GM23338 (cell line): ENCODE measurements at regions not wholly inside any gene's neighbourhood (a gene's known extent, or its start where the extent isn't known, plus 50 kb on each side); places are given as distances from the start of the nearest gene placed in this dataset.

Experiments
- ATAC-seq: fragments of 200-7000 bp; cut with Tn5 transposase; 3 replicates; pipeline ENCODE4 v1.9.1; 2020
- DNase-seq: peaks from one replicate; pipeline ENCODE4 v3.0.0-alpha.2; 2015; ENCODE audit warnings: low spot score
- H2AFZ ChIP-seq: fragments of 200-600 bp; sonication (generic); 2 replicates; pipeline ENCODE4 v1.8.0; 2016; ENCODE audit warnings: antibody characterized with exemption, mild to moderate bottlenecking, moderate library complexity
- H3F3A ChIP-seq: fragments of 200-600 bp; sonication (generic); replicated peaks from 2 replicates; pipeline ENCODE4 v1.8.0; 2017; ENCODE audit warnings: antibody characterized with exemption, mixed run types, low read depth
- H3K27ac ChIP-seq: fragments of 200-600 bp; sonication (generic); 2 replicates; pipeline ENCODE4 v1.6.1; 2016; ENCODE audit warnings: low read depth
- H3K27me3 ChIP-seq: fragments of 200-600 bp; sonication (generic); 2 replicates; pipeline ENCODE4 v1.8.0; 2016; ENCODE audit warnings: mild to moderate bottlenecking, mixed run types, moderate library complexity; ENCODE audit not compliant: insufficient read depth
- H3K36me3 ChIP-seq: fragments of 200-600 bp; sonication (generic); 2 replicates; pipeline ENCODE4 v1.8.0; 2016; ENCODE audit warnings: mild to moderate bottlenecking; ENCODE audit not compliant: insufficient read depth
- H3K4me1 ChIP-seq: fragments of 200-600 bp; sonication (generic); 2 replicates; pipeline ENCODE4 v1.8.0; 2016; ENCODE audit warnings: mild to moderate bottlenecking, moderate library complexity; ENCODE audit not compliant: insufficient read depth
- H3K4me2 ChIP-seq: fragments of 200-600 bp; sonication (generic); 2 replicates; pipeline ENCODE4 v1.7.1; 2017; ENCODE audit warnings: mixed run types
- H3K4me3 ChIP-seq: fragments of 200-600 bp; sonication (generic); 2 replicates; pipeline ENCODE4 v1.6.1; 2016; ENCODE audit warnings: mixed run types
- H3K79me2 ChIP-seq: fragments of 200-600 bp; sonication (generic); replicated peaks from 2 replicates; pipeline ENCODE4 v1.8.0; 2017; ENCODE audit warnings: mild to moderate bottlenecking; ENCODE audit not compliant: insufficient read depth
- H3K9me2 ChIP-seq: fragments of 200-600 bp; sonication (generic); 2 replicates; pipeline ENCODE4 v1.8.0; 2017; ENCODE audit not compliant: insufficient read depth
- H4K20me1 ChIP-seq: fragments of 200-600 bp; sonication (generic); replicated peaks from 2 replicates; pipeline ENCODE4 v1.8.0; 2017; ENCODE audit warnings: mild to moderate bottlenecking; ENCODE audit not compliant: insufficient read depth
- H3K27ac Mint-ChIP-seq: 2 replicates; pipeline ENCODE4 v1.8.0; 2020; ENCODE audit warnings: inconsistent platforms, mild to moderate bottlenecking, moderate library complexity, mixed read lengths
- H3K27me3 Mint-ChIP-seq: 3 replicates; pipeline ENCODE4 v1.8.0; 2022; ENCODE audit warnings: low read depth, mild to moderate bottlenecking, moderate library complexity, mixed read lengths, inconsistent platforms; ENCODE audit not compliant: insufficient read depth, poor library complexity
- H3K36me3 Mint-ChIP-seq: 3 replicates; pipeline ENCODE4 v1.8.0; 2021; ENCODE audit warnings: low read depth, mild to moderate bottlenecking, inconsistent platforms, moderate library complexity, mixed read lengths
- H3K4me1 Mint-ChIP-seq: 3 replicates; pipeline ENCODE4 v1.8.0; 2020; ENCODE audit warnings: mild to moderate bottlenecking, inconsistent platforms, mixed read lengths
- H3K4me3 Mint-ChIP-seq: 3 replicates; pipeline ENCODE4 v1.8.0; 2021; ENCODE audit warnings: moderate library complexity, mild to moderate bottlenecking, inconsistent platforms, mixed read lengths
- H3K9me3 Mint-ChIP-seq: 3 replicates; pipeline ENCODE4 v1.8.0; 2020; ENCODE audit warnings: moderate library complexity, mild to moderate bottlenecking, inconsistent platforms, mixed read lengths
- CREB1 ChIP-seq: fragments of 250-450 bp; sonication (Bioruptor Pico); IDR thresholded peaks from 2 replicates; pipeline ENCODE4 v1.5.0; 2020; ENCODE audit warnings: low read depth, mild to moderate bottlenecking, moderate library complexity
- EZH2 ChIP-seq: fragments of 200-600 bp; sonication (generic); IDR thresholded peaks from one replicate; pipeline ENCODE4 v1.8.0; 2017; ENCODE audit warnings: antibody characterized with exemption, mild to moderate bottlenecking, low read depth; ENCODE audit not compliant: unreplicated experiment
- EZH2phosphoT487 ChIP-seq: fragments of 200-600 bp; sonication (generic); IDR thresholded peaks from one replicate; pipeline ENCODE4 v1.8.1; 2018; ENCODE audit warnings: antibody characterized with exemption; ENCODE audit not compliant: unreplicated experiment
- JUNB ChIP-seq: IDR thresholded peaks from one replicate; pipeline ENCODE4 v1.6.1; 2016; ENCODE audit warnings: antibody characterized with exemption; ENCODE audit not compliant: unreplicated experiment
- NANOG ChIP-seq: IDR thresholded peaks from 2 replicates; pipeline ENCODE4 v1.6.1; 2016; ENCODE audit warnings: antibody characterized with exemption, borderline replicate concordance
- POLR2AphosphoS5 ChIP-seq: IDR thresholded peaks from 2 replicates; pipeline ENCODE4 v1.6.1; 2016; ENCODE audit warnings: antibody characterized with exemption, low read depth
- STAT1 ChIP-seq: IDR thresholded peaks from one replicate; pipeline ENCODE4 v1.6.1; 2016; ENCODE audit warnings: antibody characterized with exemption; ENCODE audit not compliant: unreplicated experiment
- ZNF114 ChIP-seq: fragments of 250-450 bp; sonication (Bioruptor Pico); IDR thresholded peaks from 2 replicates; pipeline ENCODE4 v1.5.0; 2020; ENCODE audit warnings: mild to moderate bottlenecking, moderate library complexity
- TF ChIP-seq, protein P1 (sequence below), 2 experiments: fragments of 200-600 bp in 1 of 2; sonication (generic) in 1 of 2; conservative IDR thresholded peaks; 2 replicates each; pipeline versions ENCODE4 v1.5.1 to v1.6.1; 2016 to 2017; ENCODE audit warnings: antibody characterized with exemption in 2 of 2, low read depth in 2 of 2, mild to moderate bottlenecking in 2 of 2, moderate library complexity in 1 of 2
- TF ChIP-seq, protein P2 (sequence below): IDR thresholded peaks from 2 replicates; pipeline ENCODE4 v1.6.1; 2016; ENCODE audit warnings: antibody characterized with exemption
- TF ChIP-seq, protein P3 (sequence below): fragments of 250-450 bp; sonication (Bioruptor Pico); IDR thresholded peaks from 2 replicates; pipeline ENCODE4 v1.5.0; 2020; ENCODE audit warnings: mild to moderate bottlenecking, moderate library complexity

DNA sequence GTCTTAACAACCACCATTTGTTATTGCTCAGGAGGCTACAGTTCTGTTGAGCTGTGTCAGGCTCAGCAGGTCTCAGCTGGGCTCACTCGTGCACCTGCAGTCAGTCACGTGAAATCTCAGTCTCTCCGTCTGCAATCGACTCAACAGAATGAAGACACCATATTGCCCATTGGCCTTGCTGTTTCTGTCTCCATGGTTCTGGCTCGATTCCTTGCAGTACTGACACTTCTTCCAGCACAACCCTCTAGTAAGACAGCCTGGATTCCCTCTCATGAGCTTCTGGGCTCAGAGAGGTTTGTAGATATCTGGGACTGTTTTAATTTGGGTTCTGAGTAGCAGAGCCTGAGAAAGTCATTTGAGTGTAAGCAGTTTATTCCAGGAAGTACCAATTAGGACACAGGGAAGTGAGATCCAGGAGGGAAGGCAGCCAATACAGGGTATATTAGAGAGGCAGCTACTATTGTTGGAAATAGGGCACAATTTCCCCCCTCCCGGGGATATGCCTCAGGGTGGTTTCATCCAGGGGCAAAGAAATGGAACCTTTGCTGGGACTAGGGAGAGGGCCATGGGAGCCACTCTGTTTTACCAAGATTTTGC lies 87.4 kb upstream of the RALGAPA2 start:
- Mint-ChIP-seq H3K27me3 (no peaks in the 10 kb centered on the region), H3K4me3 (no peak overlapping the region), H3K4me1 (no peaks in the 10 kb centered on the region), H3K9me3 (0 out of 3 replicates have a peak, but pooled peaks cover 7% of the 10 kb centered on the region), H3K36me3 (no peaks in the 10 kb centered on the region), H3K27ac (no peak overlapping the region)
- H3K27ac ChIP-seq: no peak overlapping the region
- no peaks in the 10 kb centered on the region for H4K20me1 ChIP-seq
- H3K4me2 ChIP-seq: no peak overlapping the region
- TF ChIP-seq, protein P1, sequence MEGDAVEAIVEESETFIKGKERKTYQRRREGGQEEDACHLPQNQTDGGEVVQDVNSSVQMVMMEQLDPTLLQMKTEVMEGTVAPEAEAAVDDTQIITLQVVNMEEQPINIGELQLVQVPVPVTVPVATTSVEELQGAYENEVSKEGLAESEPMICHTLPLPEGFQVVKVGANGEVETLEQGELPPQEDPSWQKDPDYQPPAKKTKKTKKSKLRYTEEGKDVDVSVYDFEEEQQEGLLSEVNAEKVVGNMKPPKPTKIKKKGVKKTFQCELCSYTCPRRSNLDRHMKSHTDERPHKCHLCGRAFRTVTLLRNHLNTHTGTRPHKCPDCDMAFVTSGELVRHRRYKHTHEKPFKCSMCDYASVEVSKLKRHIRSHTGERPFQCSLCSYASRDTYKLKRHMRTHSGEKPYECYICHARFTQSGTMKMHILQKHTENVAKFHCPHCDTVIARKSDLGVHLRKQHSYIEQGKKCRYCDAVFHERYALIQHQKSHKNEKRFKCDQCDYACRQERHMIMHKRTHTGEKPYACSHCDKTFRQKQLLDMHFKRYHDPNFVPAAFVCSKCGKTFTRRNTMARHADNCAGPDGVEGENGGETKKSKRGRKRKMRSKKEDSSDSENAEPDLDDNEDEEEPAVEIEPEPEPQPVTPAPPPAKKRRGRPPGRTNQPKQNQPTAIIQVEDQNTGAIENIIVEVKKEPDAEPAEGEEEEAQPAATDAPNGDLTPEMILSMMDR (conservative IDR thresholded peaks at IDR 0.05; ENCODE audit: low read depth in 2 of 2): no peak
- TF ChIP-seq, protein P2, sequence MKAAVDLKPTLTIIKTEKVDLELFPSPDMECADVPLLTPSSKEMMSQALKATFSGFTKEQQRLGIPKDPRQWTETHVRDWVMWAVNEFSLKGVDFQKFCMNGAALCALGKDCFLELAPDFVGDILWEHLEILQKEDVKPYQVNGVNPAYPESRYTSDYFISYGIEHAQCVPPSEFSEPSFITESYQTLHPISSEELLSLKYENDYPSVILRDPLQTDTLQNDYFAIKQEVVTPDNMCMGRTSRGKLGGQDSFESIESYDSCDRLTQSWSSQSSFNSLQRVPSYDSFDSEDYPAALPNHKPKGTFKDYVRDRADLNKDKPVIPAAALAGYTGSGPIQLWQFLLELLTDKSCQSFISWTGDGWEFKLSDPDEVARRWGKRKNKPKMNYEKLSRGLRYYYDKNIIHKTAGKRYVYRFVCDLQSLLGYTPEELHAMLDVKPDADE: no peak
- no peak for TF ChIP-seq JUNB
- no peak for TF ChIP-seq STAT1
- TF ChIP-seq EZH2phosphoT487: no peak
- no peak for TF ChIP-seq NANOG
- TF ChIP-seq EZH2: no peak
- no peak for TF ChIP-seq ZNF114 (CRISPR knock-in tag)
- no peak overlapping the region for H2AFZ ChIP-seq
- H3K27me3 ChIP-seq: no peaks in the 10 kb centered on the region
- ATAC-seq (no peak), DNase-seq (no peak)
- no peaks in the 10 kb centered on the region for H3K36me3 ChIP-seq
- no peaks in the 10 kb centered on the region; the same call in 1 of the 2 replicates for H3K9me2 ChIP-seq
- H3K4me3 ChIP-seq: no peak overlapping the region
- H3F3A ChIP-seq: no peaks in the 10 kb centered on the region
- H3K4me1 ChIP-seq: no peaks in the 10 kb centered on the region
- no peaks in the 10 kb centered on the region for H3K79me2 ChIP-seq

DNA sequence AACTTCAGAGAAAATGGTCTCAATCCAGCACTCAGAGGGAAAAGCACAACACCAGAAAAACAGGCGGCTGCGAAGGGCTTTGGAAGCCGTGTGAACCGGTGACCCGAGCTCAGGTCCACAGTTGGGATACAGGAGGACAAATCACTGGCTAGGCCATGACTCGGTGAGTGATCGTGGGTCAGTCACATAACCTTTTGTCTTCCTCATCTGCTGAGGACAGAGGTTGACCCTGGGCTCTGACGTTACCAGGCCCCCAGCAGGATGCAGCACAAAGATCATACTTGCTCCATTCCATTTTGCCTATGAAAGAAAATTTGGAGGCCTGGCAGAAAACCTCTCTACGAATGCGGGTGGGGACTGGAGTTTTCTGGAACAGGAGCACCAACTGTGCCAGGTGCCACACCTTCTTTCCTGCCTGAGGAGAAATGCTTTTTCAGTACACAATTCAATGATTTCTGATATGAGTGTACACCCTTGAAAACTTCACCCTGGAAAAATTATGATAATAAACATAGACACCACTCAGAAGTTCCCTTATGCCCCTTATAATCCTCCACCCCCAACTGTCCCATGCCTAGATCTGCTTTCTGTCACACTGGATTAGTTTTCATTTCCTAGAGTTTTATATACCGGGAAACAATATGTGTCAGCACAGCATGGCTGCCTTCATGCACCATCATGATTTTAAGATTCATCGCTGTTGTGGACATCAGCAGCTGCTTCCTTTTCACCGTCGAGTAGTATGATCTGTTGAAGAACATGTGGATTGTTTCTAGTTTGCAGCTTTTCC lies 85.3 kb upstream of the RALGAPA2 start:
- peaks cover 3% of the 10 kb centered on the region for H3K27me3 Mint-ChIP-seq
- Histone ChIP-seq H3F3A (no peaks in the 10 kb centered on the region), H3K4me1 (no peaks in the 10 kb centered on the region), H2AFZ (0 out of 2 replicates have a peak overlapping the region, but pooled peaks have one; percentile 56), H3K27me3 (no peaks in the 10 kb centered on the region), H3K36me3 (no peaks in the 10 kb centered on the region), H3K4me2 (no peak overlapping the region), H4K20me1 (no peaks in the 10 kb centered on the region), H3K4me3 (no peak overlapping the region), H3K79me2 (no peaks in the 10 kb centered on the region), H3K27ac (no peak overlapping the region), H3K9me2 (no peaks in the 10 kb centered on the region)
- no peak for ATAC-seq
- H3K4me1 Mint-ChIP-seq: no peaks in the 10 kb centered on the region
- no peaks in the 10 kb centered on the region for H3K36me3 Mint-ChIP-seq
- no peak overlapping the region for H3K4me3 Mint-ChIP-seq
- H3K27ac Mint-ChIP-seq: no peak overlapping the region
- DNase-seq: no peak
- no peaks in the 10 kb centered on the region for H3K9me3 Mint-ChIP-seq
- no peak for TF ChIP-seq EZH2
- TF ChIP-seq POLR2AphosphoS5: no peak
- TF ChIP-seq, protein P3, sequence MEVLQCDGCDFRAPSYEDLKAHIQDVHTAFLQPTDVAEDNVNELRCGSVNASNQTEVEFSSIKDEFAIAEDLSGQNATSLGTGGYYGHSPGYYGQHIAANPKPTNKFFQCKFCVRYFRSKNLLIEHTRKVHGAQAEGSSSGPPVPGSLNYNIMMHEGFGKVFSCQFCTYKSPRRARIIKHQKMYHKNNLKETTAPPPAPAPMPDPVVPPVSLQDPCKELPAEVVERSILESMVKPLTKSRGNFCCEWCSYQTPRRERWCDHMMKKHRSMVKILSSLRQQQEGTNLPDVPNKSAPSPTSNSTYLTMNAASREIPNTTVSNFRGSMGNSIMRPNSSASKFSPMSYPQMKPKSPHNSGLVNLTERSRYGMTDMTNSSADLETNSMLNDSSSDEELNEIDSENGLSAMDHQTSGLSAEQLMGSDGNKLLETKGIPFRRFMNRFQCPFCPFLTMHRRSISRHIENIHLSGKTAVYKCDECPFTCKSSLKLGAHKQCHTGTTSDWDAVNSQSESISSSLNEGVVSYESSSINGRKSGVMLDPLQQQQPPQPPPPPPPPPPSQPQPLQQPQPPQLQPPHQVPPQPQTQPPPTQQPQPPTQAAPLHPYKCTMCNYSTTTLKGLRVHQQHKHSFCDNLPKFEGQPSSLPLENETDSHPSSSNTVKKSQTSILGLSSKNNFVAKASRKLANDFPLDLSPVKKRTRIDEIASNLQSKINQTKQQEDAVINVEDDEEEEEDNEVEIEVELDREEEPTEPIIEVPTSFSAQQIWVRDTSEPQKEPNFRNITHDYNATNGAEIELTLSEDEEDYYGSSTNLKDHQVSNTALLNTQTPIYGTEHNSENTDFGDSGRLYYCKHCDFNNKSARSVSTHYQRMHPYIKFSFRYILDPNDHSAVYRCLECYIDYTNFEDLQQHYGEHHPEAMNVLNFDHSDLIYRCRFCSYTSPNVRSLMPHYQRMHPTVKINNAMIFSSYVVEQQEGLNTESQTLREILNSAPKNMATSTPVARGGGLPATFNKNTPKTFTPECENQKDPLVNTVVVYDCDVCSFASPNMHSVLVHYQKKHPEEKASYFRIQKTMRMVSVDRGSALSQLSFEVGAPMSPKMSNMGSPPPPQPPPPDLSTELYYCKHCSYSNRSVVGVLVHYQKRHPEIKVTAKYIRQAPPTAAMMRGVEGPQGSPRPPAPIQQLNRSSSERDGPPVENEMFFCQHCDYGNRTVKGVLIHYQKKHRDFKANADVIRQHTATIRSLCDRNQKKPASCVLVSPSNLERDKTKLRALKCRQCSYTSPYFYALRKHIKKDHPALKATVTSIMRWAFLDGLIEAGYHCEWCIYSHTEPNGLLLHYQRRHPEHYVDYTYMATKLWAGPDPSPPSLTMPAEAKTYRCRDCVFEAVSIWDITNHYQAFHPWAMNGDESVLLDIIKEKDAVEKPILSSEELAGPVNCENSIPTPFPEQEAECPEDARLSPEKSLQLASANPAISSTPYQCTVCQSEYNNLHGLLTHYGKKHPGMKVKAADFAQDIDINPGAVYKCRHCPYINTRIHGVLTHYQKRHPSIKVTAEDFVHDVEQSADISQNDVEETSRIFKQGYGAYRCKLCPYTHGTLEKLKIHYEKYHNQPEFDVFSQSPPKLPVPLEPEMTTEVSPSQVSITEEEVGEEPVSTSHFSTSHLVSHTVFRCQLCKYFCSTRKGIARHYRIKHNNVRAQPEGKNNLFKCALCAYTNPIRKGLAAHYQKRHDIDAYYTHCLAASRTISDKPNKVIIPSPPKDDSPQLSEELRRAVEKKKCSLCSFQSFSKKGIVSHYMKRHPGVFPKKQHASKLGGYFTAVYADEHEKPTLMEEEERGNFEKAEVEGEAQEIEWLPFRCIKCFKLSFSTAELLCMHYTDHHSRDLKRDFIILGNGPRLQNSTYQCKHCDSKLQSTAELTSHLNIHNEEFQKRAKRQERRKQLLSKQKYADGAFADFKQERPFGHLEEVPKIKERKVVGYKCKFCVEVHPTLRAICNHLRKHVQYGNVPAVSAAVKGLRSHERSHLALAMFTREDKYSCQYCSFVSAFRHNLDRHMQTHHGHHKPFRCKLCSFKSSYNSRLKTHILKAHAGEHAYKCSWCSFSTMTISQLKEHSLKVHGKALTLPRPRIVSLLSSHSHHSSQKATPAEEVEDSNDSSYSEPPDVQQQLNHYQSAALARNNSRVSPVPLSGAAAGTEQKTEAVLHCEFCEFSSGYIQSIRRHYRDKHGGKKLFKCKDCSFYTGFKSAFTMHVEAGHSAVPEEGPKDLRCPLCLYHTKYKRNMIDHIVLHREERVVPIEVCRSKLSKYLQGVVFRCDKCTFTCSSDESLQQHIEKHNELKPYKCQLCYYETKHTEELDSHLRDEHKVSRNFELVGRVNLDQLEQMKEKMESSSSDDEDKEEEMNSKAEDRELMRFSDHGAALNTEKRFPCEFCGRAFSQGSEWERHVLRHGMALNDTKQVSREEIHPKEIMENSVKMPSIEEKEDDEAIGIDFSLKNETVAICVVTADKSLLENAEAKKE: no peak
- no peak for TF ChIP-seq JUNB
- no peak for TF ChIP-seq CREB1 (CRISPR knock-in tag)
- no peak for TF ChIP-seq NANOG
- no peak for TF ChIP-seq EZH2phosphoT487
- no peak for TF ChIP-seq ZNF114 (CRISPR knock-in tag)
